Mucosa of gallbladder (tissue), 1 donor: ENCODE measurements at regions not wholly inside any gene's neighbourhood (a gene's known extent, or its start where the extent isn't known, plus 50 kb on each side); places are given as distances from the start of the nearest gene placed in this dataset.
"Not testable (repeated sequence)": the region's sequence is repeated elsewhere in the genome, so short reads cannot be mapped to it uniquely, and the experiment has no call there.

Experiments used
- DNase-seq: peaks from one replicate; pipeline ENCODE4 v3.0.0-alpha.2; 2020; ENCODE audit warnings: low spot score
- donor health status: DM: no; HTN: no; CAD: no.

DNA sequence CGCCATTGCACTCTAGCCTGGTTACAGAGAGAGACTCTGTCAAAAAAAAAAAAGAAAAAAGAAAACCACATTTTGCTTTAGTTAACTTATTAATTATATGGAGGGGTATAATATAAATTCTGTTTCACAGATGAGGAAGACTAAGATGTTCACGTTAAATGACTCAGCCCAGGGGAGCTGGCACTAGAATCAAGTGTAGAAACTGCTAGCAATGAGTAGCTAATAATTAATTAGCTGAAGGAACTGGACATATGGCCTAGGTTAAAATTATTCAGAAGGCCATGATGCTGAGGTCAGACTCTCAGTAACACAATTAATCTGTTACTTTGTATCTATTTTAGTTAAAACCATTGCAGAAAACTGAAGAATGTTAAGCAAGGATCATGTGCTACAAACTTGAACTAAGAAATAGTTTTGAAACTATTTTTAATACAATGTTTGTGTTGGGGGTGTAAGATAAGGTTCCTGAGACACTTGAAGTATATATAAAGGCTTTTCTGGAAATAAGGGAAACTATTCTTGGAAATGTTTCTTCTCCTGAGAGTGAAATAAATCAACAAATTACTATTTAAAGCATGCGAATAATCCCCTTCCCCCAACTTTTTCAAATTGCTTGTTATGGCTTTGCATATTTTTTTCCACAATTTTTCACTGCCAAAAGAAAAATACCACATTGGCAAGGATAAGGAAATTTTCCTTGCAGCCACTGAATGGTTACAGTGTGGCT lies 589.3 kb downstream of the SOX5 start:
- DNase-seq = no peak

DNA sequence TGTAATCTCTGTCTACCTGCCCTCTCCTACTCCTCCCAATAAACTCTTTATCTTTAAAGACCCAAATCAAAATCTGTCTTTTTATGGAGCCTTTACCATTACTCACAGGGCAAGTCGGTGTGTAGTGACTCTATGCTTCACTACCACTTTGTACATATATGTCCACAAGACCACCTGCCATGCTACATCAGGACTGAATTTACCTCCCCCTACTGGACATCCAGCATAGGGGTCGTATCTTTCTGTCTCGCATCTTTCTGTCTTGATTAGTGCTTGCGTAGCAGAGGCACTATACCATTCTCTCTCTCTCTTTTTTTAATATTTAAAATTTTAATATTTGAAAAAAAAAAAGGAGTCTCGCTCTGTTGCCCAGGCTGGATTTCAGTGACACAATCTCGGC lies 587.5 kb downstream of the SOX5 start:
- DNase-seq = no peak

DNA sequence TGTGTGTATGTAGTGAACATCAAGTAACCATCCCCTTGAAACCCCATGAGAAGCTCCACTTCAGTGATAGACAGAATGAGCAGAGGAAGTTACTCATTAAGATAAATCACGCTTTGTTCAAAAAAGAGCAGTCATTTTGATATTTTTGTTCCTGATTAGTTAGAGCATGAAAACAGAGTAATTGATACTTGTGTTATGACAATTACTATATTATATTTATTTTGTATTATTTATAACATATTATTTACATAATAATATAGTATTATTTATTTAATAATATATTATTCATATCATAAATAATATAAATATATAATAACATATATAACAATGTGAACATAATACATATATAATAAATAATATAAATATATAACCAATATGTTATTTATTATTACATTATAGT lies 580.9 kb downstream of the SOX5 start:
- DNase-seq = no peak

DNA sequence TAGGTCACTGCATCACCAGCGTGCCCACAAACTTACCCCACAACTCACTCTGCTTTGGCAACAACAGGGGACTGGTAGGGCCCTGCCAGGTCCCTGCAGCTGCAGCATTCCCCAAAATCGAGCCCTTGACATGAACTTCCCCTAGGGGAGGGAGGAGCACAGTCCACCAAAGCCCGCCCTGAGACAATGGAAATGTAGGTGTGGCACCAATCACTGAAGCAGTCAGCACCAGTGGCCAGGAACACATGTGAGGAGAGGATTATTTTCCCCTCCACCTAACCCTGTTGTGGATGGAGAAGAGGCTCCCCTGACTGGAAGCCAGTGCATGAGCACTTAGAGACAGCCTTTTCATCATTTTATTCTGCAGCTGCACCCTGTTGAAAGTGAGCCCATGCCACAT lies 573.8 kb downstream of the SOX5 start:
- no peak for DNase-seq

DNA sequence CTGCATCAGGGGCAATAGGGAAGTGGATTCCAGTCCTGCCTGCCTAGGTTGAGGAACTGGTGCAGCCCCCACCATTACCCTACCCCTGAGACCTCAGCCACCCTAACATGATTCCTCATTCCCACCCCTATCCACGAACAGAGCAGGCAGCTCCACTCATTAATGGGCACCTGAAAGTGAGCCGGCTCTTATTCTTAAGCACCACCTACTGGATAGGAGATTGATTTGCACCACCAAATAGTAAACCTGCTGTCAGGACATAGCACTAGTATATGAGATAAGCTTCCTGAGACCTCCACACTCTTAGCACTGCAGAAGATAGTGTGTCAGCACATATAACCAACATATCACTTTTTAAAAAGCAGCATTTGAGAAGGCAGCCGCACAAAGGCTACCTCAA lies 573.2 kb downstream of the SOX5 start:
- DNase-seq = no peak

DNA sequence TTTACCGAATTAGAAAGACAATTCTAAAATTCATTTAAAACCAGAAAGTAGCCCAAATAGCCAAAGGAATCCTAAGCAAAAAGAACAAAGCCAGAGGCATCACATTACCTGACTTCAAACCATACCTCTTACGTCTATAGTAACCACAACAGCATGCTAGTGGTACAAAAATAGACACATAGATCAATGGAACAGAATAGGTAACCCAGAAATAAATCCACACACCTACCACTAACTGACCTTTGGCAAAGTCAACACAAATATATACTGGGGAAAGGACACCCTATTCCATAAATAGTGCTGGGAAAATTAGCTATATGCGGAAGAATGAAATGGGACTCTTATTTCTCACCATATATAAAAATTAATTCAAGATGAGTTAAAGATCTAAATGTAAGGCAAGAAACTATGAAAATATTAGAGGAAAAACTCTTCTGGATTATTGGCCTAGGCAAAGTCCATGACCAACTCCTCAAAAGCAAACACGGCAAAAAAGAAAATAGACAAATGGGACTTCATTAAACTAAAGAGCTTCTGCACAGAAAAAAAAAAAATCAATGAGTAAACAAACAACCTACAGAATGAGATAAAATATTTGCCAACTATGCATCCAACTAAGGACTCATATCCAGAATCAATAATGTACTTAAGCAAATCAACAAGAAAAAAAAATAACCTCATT lies 568.9 kb downstream of the SOX5 start:
- DNase-seq = no peak

DNA sequence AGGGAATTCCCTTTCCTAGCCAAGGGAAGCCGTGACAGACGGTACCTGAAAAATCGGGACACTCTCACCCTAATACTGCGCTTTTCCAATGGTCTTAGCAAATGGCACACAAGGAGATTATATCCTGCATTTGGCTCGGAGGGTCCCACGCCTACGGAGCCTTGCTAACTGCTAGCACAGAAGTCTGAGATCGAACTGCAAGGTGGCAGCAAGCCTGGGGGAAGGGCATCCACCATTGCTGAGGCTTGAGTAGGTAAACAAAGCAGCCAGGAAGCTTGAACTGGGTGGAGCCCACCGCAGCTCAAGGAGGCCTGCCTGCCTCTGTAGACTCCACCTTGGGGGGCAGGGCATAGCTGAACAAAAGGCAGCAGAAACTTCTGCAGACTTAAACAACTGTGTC lies 560.6 kb downstream of the SOX5 start:
- not testable (repeated sequence) for DNase-seq

DNA sequence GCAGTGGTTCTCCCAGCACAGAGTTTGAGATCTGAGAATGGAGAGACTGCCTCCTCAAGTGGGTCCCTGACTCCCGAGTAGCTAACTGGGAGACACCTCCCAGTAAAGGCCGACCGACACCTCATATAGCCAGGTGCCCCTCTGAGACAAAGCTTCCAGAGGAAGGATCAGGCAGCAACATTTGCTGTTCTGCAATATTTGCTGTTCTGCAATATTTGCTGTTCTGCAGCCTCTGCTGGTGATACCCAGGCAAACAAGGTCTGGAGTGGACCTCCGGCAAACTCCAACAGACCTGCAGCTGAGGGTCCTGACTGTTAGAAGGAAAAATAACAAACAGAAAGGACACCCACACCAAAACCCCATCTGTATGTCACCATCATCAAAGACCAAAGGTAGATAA lies 560.2 kb downstream of the SOX5 start:
- DNase-seq = not testable (repeated sequence)

DNA sequence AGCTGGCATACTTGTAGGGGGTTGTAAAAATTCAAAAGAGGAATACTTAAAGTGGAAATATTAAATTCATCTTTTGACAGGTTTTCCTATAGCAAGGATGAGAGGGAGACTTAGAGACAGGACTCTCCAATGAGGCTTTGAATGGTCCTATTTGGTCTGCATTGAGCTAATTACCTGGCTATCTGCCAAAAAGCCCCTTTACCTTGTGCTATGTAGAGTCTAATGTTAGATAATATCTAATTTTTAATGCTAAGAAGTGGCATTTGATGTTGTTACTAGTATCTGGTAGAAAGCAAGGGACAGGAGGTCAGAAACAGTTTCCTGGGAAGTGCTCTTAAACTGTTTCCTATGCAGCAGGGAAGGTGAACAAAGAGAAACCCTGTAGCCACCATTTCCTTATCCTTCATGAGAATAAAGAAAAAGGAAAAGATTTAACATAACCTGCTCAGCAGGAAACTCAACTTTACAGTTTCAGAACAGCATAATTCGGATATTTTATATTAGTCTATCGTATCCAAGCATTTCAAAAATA lies 550.0 kb downstream of the SOX5 start:
- DNase-seq = no peak

DNA sequence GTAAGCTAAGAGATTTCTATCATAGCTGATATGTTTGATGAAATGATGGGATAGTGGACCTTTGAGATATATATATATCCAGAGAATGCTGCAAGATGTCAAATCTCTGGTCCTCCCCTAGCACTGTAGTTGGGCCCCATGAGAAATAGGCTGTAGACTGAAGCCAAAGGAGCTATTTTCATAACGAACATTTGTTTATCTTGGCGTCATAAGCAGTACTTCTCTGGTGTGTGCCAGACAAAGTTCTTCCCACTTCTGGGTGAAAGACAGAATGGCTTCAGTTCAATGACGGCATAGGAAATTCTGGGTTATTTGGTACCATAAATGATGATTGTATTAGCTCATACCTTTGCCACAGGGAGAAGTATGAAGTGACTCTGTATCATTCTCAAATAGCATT lies 534.3 kb downstream of the SOX5 start:
- DNase-seq = no peak

DNA sequence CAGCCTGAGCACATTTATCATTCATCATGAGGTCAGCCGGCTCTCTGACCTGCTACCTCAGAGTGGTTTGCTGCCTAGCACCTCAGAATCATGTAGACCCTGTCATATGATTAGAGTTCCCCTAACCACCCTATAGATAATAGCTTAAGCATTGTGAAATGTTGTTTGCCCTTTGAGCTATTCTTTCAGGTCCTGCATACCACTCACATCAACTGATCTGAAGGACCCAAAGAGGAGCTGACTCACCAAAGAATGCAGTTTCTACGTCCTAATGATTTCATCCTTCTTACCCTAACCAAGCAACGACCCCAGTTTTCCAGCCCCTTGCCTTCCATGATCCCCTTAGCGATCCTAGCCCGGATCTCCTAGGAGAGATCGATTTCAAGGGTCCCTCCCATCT lies 527.9 kb downstream of the SOX5 start:
- DNase-seq = no peak

DNA sequence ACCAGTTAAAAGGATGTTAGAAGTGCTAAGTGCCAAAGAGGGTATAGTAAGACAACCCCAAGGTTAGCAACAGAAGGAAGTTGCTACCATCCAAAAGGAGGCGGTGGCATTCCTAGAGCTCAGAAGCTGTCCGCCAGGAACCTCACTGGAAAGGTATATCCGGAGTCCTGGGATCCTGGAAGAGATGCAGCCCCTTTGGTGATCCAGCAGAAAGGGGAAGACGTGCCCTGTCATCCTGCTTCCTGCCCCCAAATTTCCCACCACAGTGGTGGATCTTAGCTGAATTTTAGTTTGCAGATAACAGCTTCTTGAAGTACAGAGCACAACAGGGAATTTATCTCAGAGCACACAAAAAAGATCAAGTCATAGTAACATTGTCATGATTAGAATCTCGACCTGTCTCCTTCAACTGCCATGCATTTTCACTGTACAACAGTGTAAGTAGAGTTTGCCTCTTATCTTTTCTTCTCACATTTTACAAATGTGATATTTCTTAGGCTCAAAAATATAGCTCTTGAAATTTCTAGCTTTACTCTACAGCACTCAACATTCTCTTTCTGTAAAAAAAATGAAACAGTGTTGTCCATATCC lies 526.3 kb downstream of the SOX5 start:
- DNase-seq = no peak

DNA sequence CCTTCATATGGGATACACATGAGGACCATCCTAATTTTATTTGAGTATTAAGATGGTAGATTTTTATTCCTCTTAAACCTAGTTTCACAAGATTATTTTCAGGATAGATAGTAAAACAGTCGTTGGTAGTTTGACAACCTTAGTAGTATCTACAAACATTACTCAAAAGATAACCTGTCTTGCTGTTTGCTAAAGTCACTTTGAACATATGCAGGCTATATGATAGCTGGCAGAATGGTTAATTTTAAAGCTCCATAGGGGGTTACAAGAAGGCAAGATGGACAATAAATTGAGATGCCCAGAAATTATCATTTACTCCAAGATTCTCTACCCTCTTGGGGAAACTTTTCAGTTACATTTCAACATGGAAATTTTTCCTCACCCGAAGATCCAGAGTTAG lies 525.7 kb downstream of the SOX5 start:
- DNase-seq = no peak

DNA sequence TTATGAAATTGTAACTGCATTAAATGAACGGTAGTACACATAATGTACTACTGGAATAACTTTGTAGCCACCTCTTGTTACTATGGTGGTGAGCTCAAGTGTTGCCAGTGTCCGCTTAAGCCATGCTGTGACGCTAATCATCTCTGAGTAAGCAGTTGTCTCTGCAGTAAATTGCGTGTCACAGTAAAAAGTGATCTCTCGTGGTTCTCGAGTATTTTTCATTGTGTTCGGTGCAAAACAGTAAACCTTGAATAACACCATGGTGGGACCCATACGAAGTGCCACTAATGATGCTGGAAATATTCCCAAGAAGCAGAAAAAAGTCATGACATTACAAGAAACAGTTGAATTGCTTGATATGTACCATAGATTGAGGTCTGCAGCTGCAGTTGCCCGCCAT lies 524.8 kb downstream of the SOX5 start:
- DNase-seq = no peak

DNA sequence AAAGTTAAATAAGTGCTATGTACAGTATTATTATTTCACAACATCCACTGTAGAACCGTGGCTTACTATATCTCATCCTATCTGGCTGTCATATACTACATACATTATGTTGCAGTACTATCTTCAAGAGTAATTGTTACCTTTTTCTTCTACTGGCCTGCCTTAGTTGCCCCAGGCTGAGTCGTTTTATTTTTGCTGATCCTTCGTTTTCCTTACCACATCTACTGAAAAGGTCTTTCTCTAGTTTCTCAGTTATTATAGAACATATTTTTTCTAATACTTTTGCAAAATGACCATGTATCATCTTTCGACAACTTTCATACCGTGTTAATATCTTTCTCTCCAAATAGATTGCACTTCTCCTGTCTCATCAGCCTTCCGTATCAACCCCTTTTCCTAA lies 523.1 kb downstream of the SOX5 start:
- no peak for DNase-seq

DNA sequence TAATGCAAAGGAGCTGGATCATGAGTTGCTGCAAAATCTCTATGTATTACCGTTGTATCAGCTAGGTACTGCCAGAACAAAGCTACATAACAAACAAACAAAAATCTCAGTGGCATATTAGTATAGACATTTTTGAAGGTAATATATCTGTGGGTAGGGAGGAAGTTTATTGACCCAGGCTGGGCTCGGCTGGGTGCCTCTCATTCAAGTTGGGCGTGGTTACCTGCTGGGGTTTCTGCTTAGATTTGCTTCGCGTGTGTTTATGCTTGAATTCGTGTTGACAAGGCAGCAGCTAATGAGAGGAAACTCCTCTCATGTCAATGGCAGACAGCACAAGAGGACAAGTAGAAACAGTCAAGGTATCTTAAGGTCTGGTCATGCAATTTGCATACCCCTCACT lies 520.7 kb downstream of the SOX5 start:
- no peak for DNase-seq

DNA sequence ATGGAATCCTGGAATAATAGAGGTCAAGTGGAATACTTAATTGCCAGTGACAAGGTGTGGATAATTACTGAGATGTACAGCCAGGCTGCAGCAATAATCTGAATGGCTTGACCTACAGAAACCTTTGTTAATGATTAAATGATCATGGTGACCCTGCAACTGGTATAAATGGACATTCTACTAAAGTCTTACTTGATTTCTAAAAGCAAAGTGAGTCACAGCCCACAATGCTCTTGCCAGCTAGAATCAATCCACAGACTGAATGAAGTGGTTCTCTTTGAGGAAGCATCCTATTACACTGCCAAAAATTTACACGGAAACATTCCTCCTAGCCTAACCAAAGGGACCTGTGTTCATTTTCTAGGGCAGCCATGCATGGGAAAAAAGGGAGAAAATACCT lies 518.5 kb downstream of the SOX5 start:
- DNase-seq = no peak

DNA sequence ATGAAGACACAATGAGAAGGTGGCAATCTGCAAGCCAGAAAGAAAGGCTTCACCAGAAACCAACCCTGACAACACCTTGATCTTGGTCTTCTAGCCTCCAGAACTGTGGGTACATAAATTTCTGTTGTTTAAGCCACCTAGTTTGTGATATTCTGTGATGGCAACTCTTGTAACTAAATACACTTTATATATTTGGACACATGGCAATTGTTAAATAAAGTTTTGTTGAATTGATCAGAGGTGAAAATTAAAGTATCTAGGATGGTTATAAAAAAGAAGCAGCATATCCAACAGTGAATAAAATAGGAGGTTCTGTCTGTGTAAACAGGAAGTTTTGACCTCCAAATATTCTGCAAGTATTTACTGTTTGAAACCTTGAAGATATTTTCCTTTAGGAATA lies 516.3 kb downstream of the SOX5 start:
- DNase-seq = no peak

DNA sequence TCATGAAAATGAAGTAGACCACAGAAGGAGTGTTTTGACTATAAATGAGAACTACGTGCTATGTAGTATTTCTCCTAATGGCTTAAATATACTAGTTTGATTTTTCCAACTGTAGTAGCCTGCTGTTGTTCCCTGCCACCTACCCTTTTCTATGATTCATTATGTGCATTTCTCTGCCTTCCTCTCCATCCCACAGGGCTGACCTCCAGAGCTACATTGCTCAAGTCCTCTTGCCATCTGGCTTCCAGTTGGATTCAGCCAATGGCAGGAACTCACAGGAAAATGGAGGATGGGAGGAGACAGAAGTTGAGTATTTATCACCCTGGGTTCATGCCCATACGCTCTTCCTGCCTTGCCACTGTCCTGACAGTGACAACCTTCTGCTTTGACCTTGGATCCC lies 515.3 kb downstream of the SOX5 start:
- DNase-seq = no peak

DNA sequence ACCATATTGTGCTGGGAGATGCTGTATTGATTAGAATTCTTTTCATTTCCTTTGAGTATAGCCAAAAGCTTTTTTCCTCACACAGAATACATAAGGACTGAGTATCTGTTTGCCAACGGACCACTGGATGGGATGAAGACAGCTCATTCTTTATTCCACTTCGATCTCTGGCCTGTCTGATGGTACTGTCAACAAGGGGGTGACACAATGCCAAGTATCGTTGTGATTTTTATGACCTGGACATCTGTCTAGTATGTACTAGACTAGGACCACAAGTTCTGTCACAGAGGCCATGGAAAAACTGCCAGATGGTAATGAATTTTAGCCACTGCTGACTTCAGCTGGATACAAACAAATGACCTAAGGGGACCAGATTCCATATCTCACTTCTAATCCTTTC lies 502.7 kb downstream of the SOX5 start:
- no peak for DNase-seq

DNA sequence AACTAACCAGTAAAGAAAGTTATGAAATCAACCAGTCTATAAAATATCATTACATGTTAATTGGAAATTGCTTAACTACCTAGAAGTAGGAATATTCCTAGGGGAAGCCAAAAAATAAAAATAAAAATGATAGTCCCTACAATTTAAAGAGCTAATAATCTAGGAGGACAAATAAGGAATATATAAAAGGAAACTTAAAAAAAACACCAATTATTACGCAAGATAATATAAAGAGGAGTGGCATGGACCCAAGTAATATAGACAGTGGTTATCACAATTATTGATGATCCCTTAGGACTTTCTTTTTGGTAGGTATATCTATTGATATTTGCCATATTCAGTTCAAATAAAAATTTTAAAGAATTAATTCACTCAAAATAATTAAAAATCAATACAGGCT lies 498.7 kb downstream of the SOX5 start:
- DNase-seq = no peak

DNA sequence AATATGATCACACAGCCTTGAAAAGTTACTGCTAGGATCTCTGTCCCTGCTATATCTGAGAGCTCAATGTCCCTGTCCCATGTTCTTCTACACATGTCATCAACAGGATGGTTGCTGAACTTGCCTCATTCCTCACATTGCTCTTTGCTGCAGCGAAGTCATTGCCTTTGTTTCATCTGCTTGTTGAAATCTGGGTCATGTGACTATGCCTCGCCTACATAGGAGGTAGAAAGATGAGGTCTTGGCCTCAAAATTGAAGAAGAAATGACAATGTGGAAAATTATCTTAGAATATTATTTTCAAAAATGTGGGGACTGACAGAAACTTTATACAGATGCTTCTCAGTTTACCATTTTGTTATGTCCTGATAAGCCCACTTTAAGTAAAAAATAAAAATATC lies 494.2 kb downstream of the SOX5 start:
- no peak for DNase-seq

DNA sequence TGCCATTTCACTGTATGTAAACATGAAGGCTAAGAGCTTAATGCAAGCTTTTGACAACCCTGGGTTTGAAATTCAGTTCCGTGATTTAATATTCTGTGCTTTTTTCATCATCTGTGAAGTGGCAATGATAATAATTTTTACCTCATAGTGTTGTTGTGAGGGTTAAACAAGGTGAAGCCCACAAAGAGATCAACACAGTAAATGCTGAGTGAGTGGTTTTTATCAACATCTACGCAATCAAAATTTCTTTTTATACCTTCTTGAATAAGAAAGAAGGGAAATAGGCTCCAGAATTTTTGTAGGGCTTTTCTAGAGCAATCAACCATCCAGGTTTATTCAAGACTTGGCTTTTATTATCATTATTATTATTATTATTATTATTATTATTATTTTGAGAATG lies 490.8 kb downstream of the SOX5 start:
- no peak for DNase-seq
